ENCODE measurements at regions not wholly inside any gene's neighbourhood (a gene's known extent, or its start where the extent isn't known, plus 50 kb on each side); places are given as distances from the start of the nearest gene placed in this dataset.

DNA sequence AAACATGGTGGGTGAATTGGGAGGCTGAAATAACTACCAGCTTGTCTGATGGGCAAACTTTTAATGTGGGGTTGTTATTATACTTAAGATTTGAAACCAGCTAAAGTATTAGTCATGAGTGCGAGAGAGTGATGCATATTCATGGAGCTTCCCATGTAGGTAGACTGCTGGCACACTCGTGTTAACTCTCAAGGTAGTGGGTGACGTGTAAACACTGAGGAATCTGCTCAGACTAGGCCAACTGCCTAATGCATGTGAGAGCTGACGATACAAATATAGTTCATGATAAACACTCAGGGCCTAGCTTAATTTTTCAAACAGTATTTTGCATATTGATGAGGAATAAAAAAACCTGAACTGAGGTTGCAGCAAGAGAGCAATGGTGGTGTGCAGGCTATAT, 1165.7 kb upstream of the PIK3C3 start:
- TF ChIP-seq POLR2A (IDR thresholded peaks at IDR 0.05) = no peak
- TF ChIP-seq, protein P1, sequence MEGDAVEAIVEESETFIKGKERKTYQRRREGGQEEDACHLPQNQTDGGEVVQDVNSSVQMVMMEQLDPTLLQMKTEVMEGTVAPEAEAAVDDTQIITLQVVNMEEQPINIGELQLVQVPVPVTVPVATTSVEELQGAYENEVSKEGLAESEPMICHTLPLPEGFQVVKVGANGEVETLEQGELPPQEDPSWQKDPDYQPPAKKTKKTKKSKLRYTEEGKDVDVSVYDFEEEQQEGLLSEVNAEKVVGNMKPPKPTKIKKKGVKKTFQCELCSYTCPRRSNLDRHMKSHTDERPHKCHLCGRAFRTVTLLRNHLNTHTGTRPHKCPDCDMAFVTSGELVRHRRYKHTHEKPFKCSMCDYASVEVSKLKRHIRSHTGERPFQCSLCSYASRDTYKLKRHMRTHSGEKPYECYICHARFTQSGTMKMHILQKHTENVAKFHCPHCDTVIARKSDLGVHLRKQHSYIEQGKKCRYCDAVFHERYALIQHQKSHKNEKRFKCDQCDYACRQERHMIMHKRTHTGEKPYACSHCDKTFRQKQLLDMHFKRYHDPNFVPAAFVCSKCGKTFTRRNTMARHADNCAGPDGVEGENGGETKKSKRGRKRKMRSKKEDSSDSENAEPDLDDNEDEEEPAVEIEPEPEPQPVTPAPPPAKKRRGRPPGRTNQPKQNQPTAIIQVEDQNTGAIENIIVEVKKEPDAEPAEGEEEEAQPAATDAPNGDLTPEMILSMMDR (IDR thresholded peaks at IDR 0.05) = no peak

Measured in testis (tissue), 2 donors.